HG03103 (cell line): ENCODE measurements at regions not wholly inside any gene's neighbourhood (a gene's known extent, or its start where the extent isn't known, plus 50 kb on each side); places are given as distances from the start of the nearest gene placed in this dataset.

ENCODE experiments used
- ATAC-seq: cut with Tn5 transposase; IDR thresholded peaks from one replicate; pipeline ENCODE4 v1.9.1; 2021; ENCODE audit warnings: low read depth; ENCODE audit not compliant: unreplicated experiment

DNA sequence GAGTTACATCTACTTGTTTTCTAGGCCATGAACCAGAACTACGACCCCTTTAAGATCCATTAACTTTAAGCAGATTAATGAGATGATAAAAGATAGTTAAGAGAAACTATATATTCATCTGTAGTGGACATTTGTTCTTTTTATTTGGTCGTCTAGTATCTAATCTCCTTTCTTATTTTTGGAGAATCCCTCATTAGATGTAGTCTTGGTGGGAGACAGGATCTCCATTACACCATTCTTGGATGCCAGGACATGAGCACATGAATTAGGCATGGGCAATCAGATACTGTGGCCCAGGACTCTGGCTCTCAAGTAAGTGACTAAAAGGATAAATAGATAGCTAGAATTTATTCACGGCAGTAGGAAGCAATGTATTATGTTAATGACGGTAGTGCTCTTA lies 245.0 kb downstream of the ATP23 start:
- no peak for ATAC-seq

DNA sequence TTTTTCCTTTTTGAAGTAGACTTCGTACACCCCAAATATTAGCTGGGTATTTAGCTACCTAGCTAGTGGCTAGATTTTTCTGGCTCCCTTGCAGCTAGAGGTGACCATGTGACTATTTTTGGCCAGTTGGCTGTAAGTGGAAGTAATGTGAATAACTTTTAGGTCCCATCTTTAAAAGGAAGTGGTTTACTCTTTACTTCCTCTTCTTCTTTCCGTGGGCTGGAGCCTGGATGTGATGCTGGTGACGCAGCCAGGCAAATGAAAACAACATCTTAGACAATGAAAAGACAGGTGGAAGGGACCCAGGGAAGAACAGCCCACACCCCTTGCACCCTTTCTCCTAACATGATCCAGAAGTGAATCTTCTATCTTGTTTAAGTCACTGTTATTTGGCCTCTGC lies 245.5 kb downstream of the ATP23 start:
- ATAC-seq = no peak

DNA sequence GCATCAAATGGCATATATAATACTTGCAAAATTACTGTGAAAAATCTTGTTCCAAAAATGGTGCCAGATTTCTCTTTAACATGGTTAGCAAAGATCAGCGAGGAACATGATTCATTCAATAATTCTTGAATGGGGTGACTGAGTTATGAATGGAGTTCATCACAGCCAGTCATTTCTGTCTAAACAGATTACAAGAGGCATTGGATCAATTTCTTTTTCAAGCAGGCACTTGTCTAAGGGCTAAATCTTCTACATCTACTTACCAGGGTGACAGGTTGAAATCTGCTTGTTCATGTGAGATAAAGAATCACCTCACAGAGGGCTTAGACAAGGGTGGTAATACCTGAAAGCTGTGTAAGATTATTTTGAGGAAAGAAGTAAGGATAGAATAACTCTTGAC lies 247.7 kb downstream of the ATP23 start:
- no peak for ATAC-seq

DNA sequence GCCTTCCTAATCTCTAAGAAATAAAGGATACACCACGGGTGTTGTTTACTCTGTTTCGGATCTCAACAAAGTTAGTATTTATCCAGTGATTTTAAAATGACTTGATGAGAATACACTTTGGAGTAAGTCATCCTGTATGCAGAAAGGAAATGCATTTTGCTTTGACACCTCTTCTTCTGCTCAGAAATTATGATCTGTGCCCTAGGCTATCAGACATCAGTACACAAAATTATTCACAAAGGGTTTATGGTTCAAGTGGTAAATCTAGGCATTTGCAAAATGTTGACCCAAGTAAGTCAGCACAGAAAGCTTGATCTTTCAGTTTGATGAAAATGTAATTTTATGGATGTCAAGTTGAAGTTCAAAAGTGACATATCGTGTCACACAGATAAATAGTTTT lies 248.5 kb downstream of the ATP23 start:
- no peak for ATAC-seq

DNA sequence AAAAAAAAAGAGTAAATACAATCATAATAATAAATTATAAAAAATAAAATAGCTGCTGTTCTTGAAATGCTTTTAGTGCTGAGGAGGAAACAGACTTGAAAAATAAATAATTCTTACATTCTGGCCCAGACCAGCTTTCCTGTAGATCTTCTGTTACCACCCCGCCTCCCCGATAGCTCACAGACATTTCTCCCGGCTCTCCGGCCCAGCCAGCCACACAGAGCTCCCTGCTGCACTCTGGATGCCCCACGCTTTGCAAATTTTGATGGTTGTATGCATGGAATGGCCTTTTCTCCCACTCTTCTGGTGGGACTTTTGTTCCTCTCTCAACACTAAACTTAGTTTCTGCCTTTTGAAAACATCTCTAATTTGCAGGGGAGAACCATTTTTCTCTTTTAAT lies 249.3 kb downstream of the ATP23 start:
- ATAC-seq = no peak

DNA sequence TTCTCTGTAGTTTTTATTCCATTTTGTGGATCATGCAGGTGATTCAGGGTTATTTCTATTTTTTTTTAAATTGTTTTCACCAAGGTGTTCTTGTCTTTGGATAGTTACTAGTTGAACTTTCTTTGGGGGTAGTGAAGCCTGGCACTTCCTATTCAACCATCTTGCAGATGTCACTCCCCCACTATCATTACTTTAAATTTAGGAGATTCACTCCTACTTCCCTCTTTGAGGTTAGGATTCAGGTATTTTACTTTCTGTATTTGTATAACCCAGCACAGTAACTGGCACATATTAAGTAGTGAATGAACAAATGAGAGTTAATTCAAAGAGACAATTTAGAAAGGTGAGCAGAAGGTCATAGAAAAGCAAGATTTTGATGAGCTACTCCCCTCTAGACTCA lies 255.6 kb downstream of the ATP23 start:
- ATAC-seq = no peak

DNA sequence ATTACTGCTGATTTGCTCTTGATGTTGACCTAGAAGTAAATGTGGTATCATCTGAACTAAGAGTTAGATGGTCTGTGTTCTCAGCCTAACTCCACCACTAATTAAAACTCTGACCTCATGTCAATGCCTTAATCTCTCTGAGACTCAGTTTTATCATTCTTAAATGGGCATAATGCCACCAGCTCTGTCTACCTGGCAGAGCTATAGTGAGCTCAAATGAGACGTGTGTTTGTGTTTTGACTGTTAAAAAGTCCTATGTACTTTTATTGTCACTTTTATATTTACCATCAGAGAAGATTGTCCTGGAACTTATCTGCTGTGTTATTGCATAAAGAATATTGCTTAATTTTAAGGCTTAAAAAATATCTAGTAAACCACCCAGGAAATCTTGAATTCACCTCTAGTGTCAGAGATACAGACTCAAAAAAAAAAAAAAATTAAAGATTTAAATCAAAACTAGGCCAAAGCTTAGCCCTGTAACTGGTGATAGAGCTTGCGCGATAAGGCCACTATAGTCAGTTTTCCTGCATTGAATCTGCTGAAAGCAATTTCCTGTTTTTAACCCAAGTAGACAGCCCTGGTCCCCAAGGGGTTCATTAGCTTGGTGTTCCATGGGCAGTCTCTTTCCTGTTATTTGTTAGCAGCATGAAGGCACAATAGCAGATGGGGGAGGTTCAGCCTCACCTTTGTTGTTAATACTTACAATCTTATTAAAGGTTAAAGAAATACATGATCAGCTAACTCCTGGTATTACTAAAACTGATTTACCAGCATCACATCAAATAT lies 261.8 kb downstream of the ATP23 start:
- ATAC-seq = no peak

DNA sequence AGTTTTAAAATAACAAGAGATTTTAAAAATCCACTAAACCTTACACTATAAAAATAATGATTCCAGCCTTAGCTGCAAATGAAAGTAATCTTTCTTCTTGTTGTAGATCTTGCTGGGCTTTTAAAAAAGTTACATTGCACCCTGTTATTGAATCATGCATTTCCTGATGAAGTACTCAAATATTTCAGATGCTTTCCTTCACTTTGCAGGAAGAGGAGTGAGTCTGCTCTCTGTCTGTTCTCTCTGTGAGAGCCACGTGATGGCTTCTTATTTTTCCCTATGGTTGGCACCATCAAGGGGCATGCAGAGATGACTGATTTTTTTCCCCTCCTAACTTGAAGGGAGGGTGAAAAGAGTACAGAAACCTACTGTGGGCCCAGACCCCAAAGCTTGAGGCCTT lies 262.7 kb downstream of the ATP23 start:
- ATAC-seq = no peak

DNA sequence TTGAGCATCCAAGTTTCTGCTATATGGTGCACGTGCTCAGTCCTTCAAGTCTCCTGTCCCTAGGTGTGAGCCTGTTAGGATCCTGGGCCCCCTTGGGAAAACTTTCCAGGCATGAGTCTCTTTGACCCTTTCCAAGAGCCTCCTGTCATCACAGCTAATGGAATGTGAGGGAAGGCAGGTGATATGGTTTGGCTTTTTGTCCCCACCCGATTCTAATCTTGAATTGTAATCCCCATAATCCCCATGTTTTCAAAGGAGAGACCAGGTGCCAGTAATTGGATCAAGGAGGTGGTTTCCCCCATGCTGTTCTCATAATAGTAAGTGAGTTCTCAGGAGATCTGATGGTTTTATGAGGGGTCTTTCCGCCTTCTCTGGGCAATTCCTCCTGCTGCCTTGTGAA lies 265.5 kb downstream of the ATP23 start:
- ATAC-seq = no peak

DNA sequence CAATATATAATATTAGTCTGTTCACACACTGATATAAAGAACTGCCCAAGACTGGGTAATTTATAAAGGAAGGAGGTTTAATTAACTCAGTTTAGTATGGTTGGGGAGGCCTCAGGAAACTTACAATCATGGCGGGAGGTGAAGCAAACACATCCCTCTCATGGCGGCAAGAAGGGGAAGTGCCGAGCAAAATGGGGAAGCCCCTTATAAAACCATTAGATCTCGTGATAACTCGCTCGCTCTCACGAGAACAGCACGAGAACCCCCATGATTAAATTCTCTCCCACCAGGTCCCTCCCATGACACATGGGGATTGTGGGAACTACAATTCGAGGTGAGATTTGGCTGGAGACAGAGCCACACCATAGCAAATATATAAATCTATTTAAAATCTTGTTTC lies 269.8 kb downstream of the ATP23 start:
- ATAC-seq = no peak

DNA sequence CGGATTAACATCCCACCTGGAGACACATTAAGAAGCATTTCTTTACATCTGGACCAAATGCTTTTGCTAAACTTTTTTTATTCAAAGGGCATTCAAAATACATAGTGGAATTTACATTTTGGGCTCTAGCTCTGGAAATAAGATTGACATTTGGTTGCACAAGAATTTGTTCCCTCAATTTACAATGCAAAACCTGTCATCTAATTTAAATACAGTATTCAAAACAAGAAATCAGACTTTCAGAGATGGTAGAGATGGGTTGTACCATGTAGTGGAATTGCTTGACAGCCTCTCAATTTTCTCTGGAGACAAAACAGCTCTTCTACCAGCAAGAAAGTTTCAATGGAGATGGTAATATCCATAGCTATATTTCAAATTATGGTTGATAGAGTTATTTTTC lies 275.8 kb downstream of the ATP23 start:
- no peak for ATAC-seq

DNA sequence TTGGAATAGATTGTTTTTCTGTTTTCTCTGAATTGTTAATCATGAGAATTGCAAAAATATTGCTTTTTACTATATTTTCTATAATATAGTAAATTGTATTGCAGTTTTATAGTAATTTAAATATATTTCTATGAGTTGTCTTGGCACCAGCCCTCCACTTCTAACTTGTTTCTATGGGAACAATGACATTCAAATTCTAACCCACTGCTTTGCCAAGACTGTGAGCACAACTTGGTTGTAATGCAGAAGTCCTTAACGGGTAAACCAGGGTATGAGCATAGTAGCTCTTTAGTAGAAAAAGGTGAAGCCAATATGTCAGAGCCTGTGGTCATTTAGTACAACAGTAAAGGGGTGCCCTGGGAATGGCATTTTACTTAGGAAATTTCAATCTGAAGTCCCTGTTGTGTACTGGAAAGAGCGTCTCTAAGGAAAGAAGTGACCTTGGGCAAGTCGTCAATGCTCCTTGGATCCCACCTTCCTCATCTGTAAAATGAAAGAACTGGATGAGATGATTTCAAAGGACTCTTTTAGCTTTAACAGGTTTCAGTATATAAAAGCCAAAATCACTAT lies 283.3 kb downstream of the ATP23 start:
- ATAC-seq = no peak

DNA sequence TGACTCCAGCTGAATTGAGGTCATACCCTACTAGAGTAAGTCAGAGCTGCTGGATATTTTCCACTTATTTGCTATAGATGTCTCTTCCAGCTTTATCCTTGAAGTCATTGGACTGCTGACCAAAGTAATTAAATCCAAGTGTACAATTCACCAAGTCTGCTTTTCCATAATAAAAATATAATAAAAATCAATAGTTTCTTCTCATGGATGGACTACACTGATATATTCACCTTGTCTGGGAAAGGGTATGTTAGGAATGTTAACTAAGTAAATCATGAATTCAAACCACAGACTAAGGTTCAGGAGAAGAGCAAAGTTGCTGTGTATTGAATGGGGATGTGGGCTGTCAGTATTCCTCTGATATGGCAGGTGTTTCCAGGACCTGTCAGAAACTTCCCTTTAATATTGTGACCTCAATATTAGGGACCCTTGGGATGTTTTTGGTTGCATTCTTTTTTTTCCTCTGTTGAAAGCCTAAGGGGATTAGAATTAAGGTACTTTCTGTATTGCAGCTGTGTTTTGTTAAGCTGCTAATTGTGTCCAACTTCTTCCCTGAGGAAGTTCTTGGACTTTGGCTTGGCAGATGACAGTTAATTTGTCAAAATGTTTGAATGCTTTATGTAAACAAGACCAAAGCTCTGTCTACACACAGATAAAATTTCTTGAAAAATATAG lies 284.0 kb downstream of the ATP23 start:
- no peak for ATAC-seq

DNA sequence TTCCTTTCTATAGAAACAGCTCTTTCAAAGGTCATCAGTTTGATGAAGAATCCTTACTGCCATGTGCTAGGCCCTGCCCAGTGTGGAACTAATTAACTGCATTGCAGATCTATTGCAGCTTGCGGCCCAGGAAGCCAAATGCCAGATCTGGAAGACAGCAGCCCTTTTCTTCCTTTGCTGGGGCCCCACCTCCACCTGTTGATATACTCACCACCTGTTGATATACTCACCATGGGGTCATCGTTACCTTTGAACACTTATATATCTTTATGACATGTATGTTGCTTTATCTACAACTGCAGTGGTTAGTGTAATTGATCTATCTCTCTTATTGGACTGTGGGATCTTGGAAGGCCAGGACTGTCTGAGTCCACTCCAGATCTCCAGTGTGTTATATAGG lies 292.5 kb downstream of the ATP23 start:
- no peak for ATAC-seq

DNA sequence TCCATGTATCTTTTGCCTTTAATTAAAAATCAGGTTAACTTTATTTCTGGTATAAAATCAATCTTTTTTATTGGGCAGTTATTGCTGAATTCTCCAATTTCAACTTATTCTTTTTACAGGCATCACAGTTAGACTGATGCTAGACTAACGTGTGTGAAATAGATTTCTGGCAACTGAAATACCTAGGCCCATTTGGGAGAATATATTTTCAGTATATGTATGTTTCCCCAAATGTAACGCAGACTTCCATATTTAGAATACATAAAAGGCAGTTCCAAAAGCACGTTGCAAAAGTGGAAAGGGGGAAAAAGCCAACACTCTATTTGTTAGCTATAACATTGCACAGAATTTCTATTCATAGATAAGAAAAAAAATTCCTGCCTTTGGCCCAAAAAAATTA lies 297.0 kb downstream of the ATP23 start:
- ATAC-seq = no peak

DNA sequence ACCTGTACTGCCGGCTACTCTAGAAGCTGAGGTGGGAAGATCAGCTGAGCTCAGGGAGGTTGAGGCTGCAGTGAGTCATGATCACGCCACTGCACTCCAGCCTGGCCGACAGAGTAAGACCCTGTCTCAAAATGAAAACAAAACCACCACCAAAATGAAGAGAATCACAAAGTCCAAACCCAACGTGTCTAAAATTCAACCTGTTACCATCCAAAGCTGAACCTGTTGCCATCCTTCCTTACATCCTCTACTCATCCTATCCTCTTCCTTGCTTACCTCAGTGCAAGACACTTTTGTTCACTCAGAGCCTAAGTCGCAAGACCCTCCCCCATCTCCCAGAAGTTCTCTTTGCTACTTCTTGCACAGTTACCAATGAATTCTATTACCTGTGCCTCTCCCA lies 299.7 kb downstream of the ATP23 start:
- no peak for ATAC-seq

DNA sequence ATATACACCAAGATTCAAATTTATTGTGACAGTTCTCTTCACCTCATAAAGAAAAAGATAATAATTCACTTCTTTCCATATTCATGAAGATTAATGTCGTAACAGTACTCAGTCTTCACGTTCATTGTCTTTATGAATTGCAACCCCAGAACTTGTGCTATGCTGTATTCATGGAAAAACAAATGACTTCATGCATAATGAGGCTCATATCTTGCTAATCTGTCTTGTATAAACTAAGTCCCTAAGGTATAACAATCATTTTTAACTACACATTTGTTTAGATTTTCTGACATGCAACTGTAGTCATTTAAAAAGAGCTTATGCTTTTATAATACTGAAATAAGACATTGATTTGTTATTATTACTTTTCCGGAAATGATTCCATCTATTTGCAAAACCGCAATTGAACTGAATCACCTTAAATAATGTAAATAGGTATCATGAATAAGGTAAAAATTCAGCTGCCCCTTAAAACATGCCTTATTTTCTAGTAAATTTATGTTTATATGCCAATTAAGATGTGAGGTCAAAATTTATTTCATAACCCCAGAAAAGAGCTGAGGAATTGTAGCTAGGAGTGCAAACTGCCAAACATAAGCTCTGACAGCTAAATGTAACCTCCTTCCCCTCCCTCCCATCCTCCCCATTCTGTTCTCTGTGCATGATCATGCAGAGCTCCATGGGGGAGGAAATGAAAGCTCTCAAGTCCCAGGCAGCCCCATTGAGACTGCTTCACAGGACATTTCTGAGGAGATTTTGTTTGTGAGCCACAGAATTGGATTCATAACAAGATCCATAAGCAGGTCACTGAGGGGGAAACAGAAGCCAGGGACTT lies 301.6 kb downstream of the ATP23 start:
- no peak for ATAC-seq

DNA sequence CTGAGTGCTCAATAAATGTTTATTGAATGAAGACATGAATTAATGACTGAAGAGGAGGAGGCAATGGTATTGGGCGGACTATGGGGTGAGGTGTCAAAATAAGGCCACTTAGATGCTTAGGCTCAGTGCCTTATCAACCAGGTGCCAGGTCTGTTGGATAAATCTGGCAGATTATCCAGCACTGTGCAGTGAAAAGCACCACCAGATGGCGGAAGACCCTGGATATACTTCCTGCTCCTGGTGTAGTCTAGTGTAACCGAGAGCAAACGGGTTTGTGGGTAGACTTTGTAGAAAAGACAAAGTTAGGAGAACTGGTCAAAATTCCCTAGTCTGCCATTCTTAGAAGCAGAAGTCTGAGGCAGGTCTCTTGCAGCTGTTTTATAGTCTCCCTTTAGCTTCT lies 306.3 kb downstream of the ATP23 start:
- no peak for ATAC-seq

DNA sequence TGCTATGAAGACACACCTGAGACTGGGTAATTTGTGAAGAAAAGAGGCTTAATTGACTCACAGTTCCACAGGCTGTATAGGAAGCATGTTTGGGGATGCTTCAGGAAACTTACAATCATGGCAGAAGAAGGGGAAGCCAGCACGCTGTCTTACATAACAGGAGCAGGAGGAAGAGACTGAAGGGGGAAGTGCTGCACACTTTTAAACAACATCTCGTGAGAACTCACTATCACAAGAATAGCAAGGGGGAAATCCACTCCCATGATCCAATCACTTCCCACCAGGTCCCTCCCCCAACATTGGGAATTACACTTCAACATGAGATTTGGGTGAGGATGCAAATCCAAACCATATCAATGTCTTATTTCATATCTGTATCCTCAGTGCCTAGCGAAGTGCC lies 307.2 kb downstream of the ATP23 start:
- no peak for ATAC-seq

DNA sequence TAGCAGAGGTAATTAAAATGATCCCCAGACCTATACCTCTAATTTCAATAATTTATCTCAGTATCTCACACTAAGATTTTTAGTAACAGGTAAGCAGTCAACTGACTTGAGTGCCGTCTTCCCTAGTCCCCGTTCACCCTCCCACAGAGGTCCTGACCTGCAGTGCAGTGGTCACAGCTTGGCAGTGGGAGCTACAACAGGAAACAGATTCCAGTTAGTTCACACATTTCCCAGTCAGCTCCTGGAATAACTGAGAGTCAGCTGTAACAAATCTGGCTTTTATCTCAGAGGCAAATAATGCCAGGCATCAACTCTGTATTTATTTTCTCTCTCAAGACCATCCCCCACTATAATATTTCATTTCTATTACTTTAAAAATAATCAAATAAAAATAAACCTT lies 308.2 kb downstream of the ATP23 start:
- no peak for ATAC-seq

DNA sequence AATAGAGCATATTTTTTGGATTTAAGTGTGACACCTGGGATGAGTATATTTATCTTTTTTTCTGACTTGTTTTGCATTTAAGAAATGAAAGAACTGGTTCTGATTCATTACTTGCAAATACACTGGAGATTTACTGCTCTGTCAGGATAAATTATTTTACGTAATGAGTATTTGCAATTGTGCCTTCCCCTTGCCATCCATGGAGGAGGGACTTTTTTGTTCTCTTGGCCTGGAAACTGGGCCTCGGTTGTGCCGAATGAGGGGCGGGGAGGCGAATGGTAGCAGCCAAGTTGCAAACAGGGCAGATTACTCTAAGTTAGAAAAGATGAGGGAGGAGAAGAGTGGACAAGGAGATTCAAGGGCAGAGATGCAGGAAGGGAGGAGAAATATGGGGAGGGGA lies 308.7 kb downstream of the ATP23 start:
- ATAC-seq = no peak
